ENCODE measurements at regions not wholly inside any gene's neighbourhood (a gene's known extent, or its start where the extent isn't known, plus 50 kb on each side); places are given as distances from the start of the nearest gene placed in this dataset.
"Not testable (repeated sequence)": the region's sequence is repeated elsewhere in the genome, so short reads cannot be mapped to it uniquely, and the experiment has no call there.

- H3F3A ChIP-seq (ENCODE audit: insufficient read depth, low read length, poor library complexity, severe bottlenecking): no peaks in the 10 kb centered on the region
Measured at GRCh38 chr2:208757364-208757763, 350.8 kb downstream of the PTH2R start.

GRCh38 chr2:208773074-208773473 lies 366.5 kb downstream of the PTH2R start:
- not testable (repeated sequence) for H3K9me2 ChIP-seq (ENCODE audit: insufficient read depth, low read length); H3K9me3 ChIP-seq (ENCODE audit: low read length); H3F3A ChIP-seq (ENCODE audit: insufficient read depth, low read length, poor library complexity, severe bottlenecking); H3K4me3 ChIP-seq (ENCODE audit: low read length); H3K9ac ChIP-seq (ENCODE audit: low read length); H3K79me2 ChIP-seq (replicated peaks; ENCODE audit: insufficient read depth, low read length); H3K27ac ChIP-seq (ENCODE audit: low read length); H3K4me2 ChIP-seq (ENCODE audit: low read length); H3K27me3 ChIP-seq (ENCODE audit: insufficient read depth, low read depth, low read length); H4K20me1 ChIP-seq (ENCODE audit: insufficient read depth); H2AFZ ChIP-seq (ENCODE audit: low read depth, low read length); H3K36me3 ChIP-seq (ENCODE audit: insufficient read depth, low read length)

More at GRCh38 chr2:208757364-208757763, 350.8 kb downstream of the PTH2R start:
- no peaks in the 10 kb centered on the region for H3K36me3 ChIP-seq (ENCODE audit: insufficient read depth, low read length)
- H3K9me3 ChIP-seq (ENCODE audit: low read length): peaks cover 4% of the 10 kb centered on the region
- no peaks in the 10 kb centered on the region for H3K27me3 ChIP-seq (ENCODE audit: insufficient read depth, low read depth, low read length)
- no peaks in the 10 kb centered on the region for H3K9me2 ChIP-seq (ENCODE audit: insufficient read depth, low read length)
- TF ChIP-seq CTCF (IDR thresholded peaks at IDR 0.05; ENCODE audit: poor library complexity, severe bottlenecking) (no peak), MXI1 (conservative IDR thresholded peaks at IDR 0.05; ENCODE audit: poor library complexity, severe bottlenecking) (no peak), SMC3 (conservative IDR thresholded peaks at IDR 0.05; ENCODE audit: poor library complexity) (no peak), EZH2 (IDR thresholded peaks at IDR 0.05; ENCODE audit: borderline replicate concordance, insufficient read depth, low read length, poor library complexity, severe bottlenecking) (no peak), EP300 (conservative IDR thresholded peaks at IDR 0.05; ENCODE audit: poor library complexity, severe bottlenecking) (no peak), RAD21 (conservative IDR thresholded peaks at IDR 0.05) (no peak), REST (IDR thresholded peaks at IDR 0.05; ENCODE audit: borderline replicate concordance) (no peak), POLR2AphosphoS5 (IDR thresholded peaks at IDR 0.05) (no peak), TAF1 (IDR thresholded peaks at IDR 0.05; ENCODE audit: low read depth) (no peak)
- H4K20me1 ChIP-seq (ENCODE audit: insufficient read depth): no peaks in the 10 kb centered on the region
- no peaks in the 10 kb centered on the region for H3K79me2 ChIP-seq (replicated peaks; ENCODE audit: insufficient read depth, low read length)
- H3K9ac ChIP-seq (ENCODE audit: low read length): no peak overlapping the region
- H3K27ac ChIP-seq (ENCODE audit: low read length): no peak overlapping the region
- H2AFZ ChIP-seq (ENCODE audit: low read depth, low read length): no peak overlapping the region
- no peak overlapping the region for H3K4me3 ChIP-seq (ENCODE audit: low read length)
- no peak overlapping the region for H3K4me2 ChIP-seq (ENCODE audit: low read length)

GRCh38 chr2:208781166-208781565 lies 374.6 kb downstream of the PTH2R start:
- H2AFZ ChIP-seq (ENCODE audit: low read depth, low read length): no peak overlapping the region
- no peaks in the 10 kb centered on the region for H3K27me3 ChIP-seq (ENCODE audit: insufficient read depth, low read depth, low read length)
- no peak overlapping the region for H3K9ac ChIP-seq (ENCODE audit: low read length)

More at GRCh38 chr2:208781166-208781565, 374.6 kb downstream of the PTH2R start:
- no peak overlapping the region for H3K27ac ChIP-seq (ENCODE audit: low read length)
- H3K4me2 ChIP-seq (ENCODE audit: low read length): no peak overlapping the region
- TF ChIP-seq SMC3 (conservative IDR thresholded peaks at IDR 0.05; ENCODE audit: poor library complexity): no peak
- no peak for TF ChIP-seq CTCF (IDR thresholded peaks at IDR 0.05; ENCODE audit: poor library complexity, severe bottlenecking)
- TF ChIP-seq TAF1 (IDR thresholded peaks at IDR 0.05; ENCODE audit: low read depth): no peak
- no peak for TF ChIP-seq POLR2AphosphoS5 (IDR thresholded peaks at IDR 0.05)
- TF ChIP-seq EZH2 (IDR thresholded peaks at IDR 0.05; ENCODE audit: borderline replicate concordance, insufficient read depth, low read length, poor library complexity, severe bottlenecking): no peak
- H3K4me3 ChIP-seq (ENCODE audit: low read length): no peak overlapping the region
- H3F3A ChIP-seq (ENCODE audit: insufficient read depth, low read length, poor library complexity, severe bottlenecking): no peaks in the 10 kb centered on the region
- H4K20me1 ChIP-seq (ENCODE audit: insufficient read depth): no peaks in the 10 kb centered on the region
- H3K9me2 ChIP-seq (ENCODE audit: insufficient read depth, low read length): no peaks in the 10 kb centered on the region
- H3K9me3 ChIP-seq (ENCODE audit: low read length): no peaks in the 10 kb centered on the region
- H3K79me2 ChIP-seq (replicated peaks; ENCODE audit: insufficient read depth, low read length): no peaks in the 10 kb centered on the region
- H3K36me3 ChIP-seq (ENCODE audit: insufficient read depth, low read length): no peaks in the 10 kb centered on the region
